OCI-LY7 (cell line): ENCODE measurements at regions not wholly inside any gene's neighbourhood (a gene's known extent, or its start where the extent isn't known, plus 50 kb on each side); places are given as distances from the start of the nearest gene placed in this dataset.
"Not testable (repeated sequence)": the region's sequence is repeated elsewhere in the genome, so short reads cannot be mapped to it uniquely, and the experiment has no call there.

Experiments used
- BruUV-seq: library from RNA; stranded (reverse); fragments of 400-500 nt; replicated peaks from 2 replicates; lab custom pipeline; 2021; lab: Mats Ljungman, UMichigan
- CTCF ChIA-PET: fragments of 300-600 bp; sonication (Branson Sonifier 250); formaldehyde crosslinking; loops from one replicate; lab custom pipeline; 2022; ENCODE audit warnings: antibody characterized with exemption; ENCODE audit not compliant: unreplicated experiment; lab: Charles Lee
- POLR2A ChIA-PET: fragments of 300-600 bp; sonication (Branson Sonifier 250); formaldehyde crosslinking; loops from one replicate; lab custom pipeline; 2022; ENCODE audit warnings: antibody characterized with exemption; lab: Charles Lee
- DNase-seq: peaks from one replicate; pipeline ENCODE4 v3.0.0-alpha.2; 2015; ENCODE audit warnings: low spot score
- H2AFZ ChIP-seq: fragments of 200-600 bp; sonication (generic), shearing (Covaris generic); 2 replicates; pipeline ENCODE4 v1.6.1; 2014; ENCODE audit warnings: mild to moderate bottlenecking, antibody characterized with exemption, low read length, moderate library complexity
- H3K27ac ChIP-seq: fragments of 200-600 bp; sonication (generic); 2 replicates; pipeline ENCODE4 v1.5.1; 2014; ENCODE audit warnings: mixed run types, low read depth, mild to moderate bottlenecking, moderate library complexity, low read length, inconsistent platforms; ENCODE audit not compliant: poor library complexity, severe bottlenecking
- H3K36me3 ChIP-seq: fragments of 200-600 bp; sonication (generic); 2 replicates; pipeline ENCODE4 v1.6.1; 2014; ENCODE audit warnings: mild to moderate bottlenecking, antibody characterized with exemption, low read length, moderate library complexity, mixed read lengths; ENCODE audit not compliant: insufficient read depth
- H3K4me1 ChIP-seq: fragments of 200-600 bp; sonication (generic); 2 replicates; pipeline ENCODE4 v1.5.1; 2014; ENCODE audit warnings: mild to moderate bottlenecking, low read length; ENCODE audit not compliant: insufficient read depth, poor library complexity, severe bottlenecking
- H3K4me2 ChIP-seq: fragments of 200-600 bp; sonication (generic); 2 replicates; pipeline ENCODE4 v1.6.1; 2014; ENCODE audit warnings: mild to moderate bottlenecking, low read length
- H3K4me3 ChIP-seq: fragments of 200-600 bp; sonication (generic); 2 replicates; pipeline ENCODE4 v1.5.1; 2014; ENCODE audit warnings: mild to moderate bottlenecking, low read depth, low read length; ENCODE audit not compliant: poor library complexity, severe bottlenecking
- H3K79me2 ChIP-seq: fragments of 200-600 bp; sonication (generic); 2 replicates; pipeline ENCODE4 v1.6.1; 2016; ENCODE audit warnings: low read depth, mild to moderate bottlenecking, low read length, moderate library complexity, mixed read lengths; ENCODE audit not compliant: insufficient read depth
- H3K9me2 ChIP-seq: fragments of 200-600 bp; sonication (generic); 2 replicates; pipeline ENCODE4 v1.6.1; 2016; ENCODE audit warnings: mild to moderate bottlenecking, low read length, mixed read lengths; ENCODE audit not compliant: insufficient read depth
- H3K9me3 ChIP-seq: fragments of 200-600 bp; sonication (generic); 2 replicates; pipeline ENCODE4 v1.6.1; 2014; ENCODE audit warnings: mild to moderate bottlenecking, mixed run types, low read length, mixed read lengths
- H4K20me1 ChIP-seq: fragments of 200-600 bp; sonication (generic); 2 replicates; pipeline ENCODE4 v1.6.1; 2014; ENCODE audit warnings: mild to moderate bottlenecking, antibody characterized with exemption, low read length, moderate library complexity, mixed read lengths; ENCODE audit not compliant: insufficient read depth
- CTCF ChIP-seq: fragments of 200-600 bp; sonication (generic); conservative IDR thresholded peaks from 2 replicates; pipeline ENCODE4 v1.5.1; 2014; ENCODE audit warnings: mild to moderate bottlenecking, antibody characterized with exemption, low read length, moderate library complexity, mixed read lengths
- EZH2phosphoT487 ChIP-seq: fragments of 200-600 bp; sonication (generic); IDR thresholded peaks from 2 replicates; pipeline ENCODE4 v1.6.1; 2018; ENCODE audit warnings: low read depth, borderline replicate concordance, mild to moderate bottlenecking, mixed run types, antibody characterized with exemption, low read length, moderate library complexity, mixed read lengths
- intact Hi-C: fragments of 100-400 bp; cut with micrococcal nuclease; formaldehyde crosslinking; loops from one replicate; pipeline ENCODE4 v1.10.0; 2022; ENCODE audit not compliant: unreplicated experiment

- intact Hi-C loops, result no loop called here
- Histone ChIP-seq H3K36me3 (no peaks in the 10 kb centered on the region), H4K20me1 (no peaks in the 10 kb centered on the region), H2AFZ (no peak overlapping the region), H3K9me3 (no peaks in the 10 kb centered on the region), H3K79me2 (no peaks in the 10 kb centered on the region), H3K4me1 (no peaks in the 10 kb centered on the region), H3K4me3 (no peak overlapping the region), H3K9me2 (no peaks in the 10 kb centered on the region), H3K27ac (no peak overlapping the region), H3K4me2 (no peak overlapping the region)
- POLR2A ChIA-PET, result interaction anchor here (0.6 kb wide), 1 partner anchor 234 kb away, joined by 3 read pairs; no protein-coding TSS in a partner anchor
- no peak for DNase-seq
- TF ChIP-seq EZH2phosphoT487 (no peak), CTCF (no peak)
- no TSS peak for BruUV-seq
- CTCF ChIA-PET, result interaction anchor here (0.6 kb wide), 1 partner anchor 575 kb away, joined by 3 read pairs; no protein-coding TSS in a partner anchor
Measured at GRCh38 chr3:72510247-72510646, 338.0 kb downstream of the SHQ1 start.

GRCh38 chr3:72505539-72506405 lies 342.5 kb downstream of the SHQ1 start:
- no peak for TF ChIP-seq CTCF
- POLR2A ChIA-PET, result interaction anchor here (0.8 kb wide), 1 partner anchor 10 kb away, joined by 4 read pairs; no protein-coding TSS in a partner anchor
- H3K9me2 ChIP-seq, result no peaks in the 10 kb centered on the region
- CTCF ChIA-PET, result no interaction called here
- H3K4me1 ChIP-seq, result no peaks in the 10 kb centered on the region
- no peak overlapping the region for H3K4me3 ChIP-seq
- no peak for DNase-seq
- no peaks in the 10 kb centered on the region for H3K79me2 ChIP-seq
- H3K36me3 ChIP-seq, result no peaks in the 10 kb centered on the region
- intact Hi-C loops, result no loop called here
- no peak overlapping the region for H3K4me2 ChIP-seq
- H2AFZ ChIP-seq, result no peak overlapping the region
- H3K9me3 ChIP-seq, result no peaks in the 10 kb centered on the region
- no TSS peak for BruUV-seq
- H4K20me1 ChIP-seq, result no peaks in the 10 kb centered on the region
- no peak overlapping the region for H3K27ac ChIP-seq

- H3K9me2 ChIP-seq, H3K36me3 ChIP-seq, H2AFZ ChIP-seq, intact Hi-C loops, H3K79me2 ChIP-seq, H4K20me1 ChIP-seq, H3K27ac ChIP-seq, DNase-seq, H3K4me3 ChIP-seq, H3K4me1 ChIP-seq, H3K9me3 ChIP-seq, BruUV-seq, H3K4me2 ChIP-seq: not testable (repeated sequence)
- ChIA-PET CTCF (interaction anchor here (0.5 kb wide), 1 partner anchor 40 kb away, joined by 3 read pairs; no protein-coding TSS in a partner anchor), POLR2A (interaction anchor here (1.0 kb wide), 1 partner anchor 411 kb away, joined by 3 read pairs; no protein-coding TSS in a partner anchor)
Measured at GRCh38 chr3:72497501-72497900, 350.7 kb downstream of the SHQ1 start.
